GM18505 (cell line): ENCODE measurements at regions not wholly inside any gene's neighbourhood (a gene's known extent, or its start where the extent isn't known, plus 50 kb on each side); places are given as distances from the start of the nearest gene placed in this dataset.
"Not testable (repeated sequence)": the region's sequence is repeated elsewhere in the genome, so short reads cannot be mapped to it uniquely, and the experiment has no call there.

Source experiments
- ATAC-seq: cut with Tn5 transposase; IDR thresholded peaks from one replicate; pipeline ENCODE4 v1.9.1; 2021; ENCODE audit not compliant: unreplicated experiment
- POLR2A ChIP-seq: IDR thresholded peaks from 4 replicates; pipeline ENCODE4 v1.6.1; 2011; ENCODE audit warnings: borderline replicate concordance; ENCODE audit not compliant: insufficient read depth, insufficient read length; ENCODE audit errors: extremely low read depth

GRCh38 chr5:165026971-165027370, 1521.6 kb downstream of the MAT2B start:
- ATAC-seq = no peak
- TF ChIP-seq POLR2A = no peak

- TF ChIP-seq POLR2A = no peak
- no peak for ATAC-seq
These were observed 1522.9 kb downstream of the MAT2B start for GRCh38 chr5:165028356-165028755.

GRCh38 chr5:165029099-165029870, 1523.9 kb downstream of the MAT2B start:
- no peak for TF ChIP-seq POLR2A
- ATAC-seq = no peak

- TF ChIP-seq POLR2A = no peak
- ATAC-seq = no peak
These were observed 1525.6 kb downstream of the MAT2B start for GRCh38 chr5:165030971-165031370.

GRCh38 chr5:165031371-165031770, 1526.0 kb downstream of the MAT2B start:
- no peak for TF ChIP-seq POLR2A
- ATAC-seq = no peak

GRCh38 chr5:165035520-165035919, 1530.1 kb downstream of the MAT2B start:
- ATAC-seq = no peak
- no peak for TF ChIP-seq POLR2A

GRCh38 chr5:165039748-165040147, 1534.3 kb downstream of the MAT2B start:
- ATAC-seq = no peak
- no peak for TF ChIP-seq POLR2A

GRCh38 chr5:165045941-165046340, 1540.5 kb downstream of the MAT2B start:
- ATAC-seq = not testable (repeated sequence)

- TF ChIP-seq POLR2A = no peak
- ATAC-seq = no peak
These were observed 1550.1 kb downstream of the MAT2B start for GRCh38 chr5:165055476-165055875.

- no peak for TF ChIP-seq POLR2A
- no peak for ATAC-seq
These were observed 1551.7 kb downstream of the MAT2B start for GRCh38 chr5:165057145-165057544.

- no peak for ATAC-seq
- TF ChIP-seq POLR2A = no peak
These were observed 1561.4 kb downstream of the MAT2B start for GRCh38 chr5:165066751-165067385.

GRCh38 chr5:165076686-165077085, 1571.3 kb downstream of the MAT2B start:
- ATAC-seq = no peak
- no peak for TF ChIP-seq POLR2A

GRCh38 chr5:165079389-165079788, 1574.0 kb downstream of the MAT2B start:
- ATAC-seq = no peak
- no peak for TF ChIP-seq POLR2A

- no peak for TF ChIP-seq POLR2A
- ATAC-seq = no peak
These were observed 1578.0 kb downstream of the MAT2B start for GRCh38 chr5:165083394-165083793.

- no peak for TF ChIP-seq POLR2A
- no peak for ATAC-seq
These were observed 1581.0 kb downstream of the MAT2B start for GRCh38 chr5:165086465-165086864.

- no peak for TF ChIP-seq POLR2A
- no peak for ATAC-seq
These were observed 1589.4 kb downstream of the MAT2B start for GRCh38 chr5:165094782-165095181.
